ENCODE measurements at regions not wholly inside any gene's neighbourhood (a gene's known extent, or its start where the extent isn't known, plus 50 kb on each side); places are given as distances from the start of the nearest gene placed in this dataset.

GRCh38 chr7:21099432-21099831 lies 312.7 kb upstream of the SP8 start:
- FAIRE-seq = no peak

GRCh38 chr7:21099955-21100354 lies 313.3 kb upstream of the SP8 start:
- FAIRE-seq = no peak

GRCh38 chr7:21101541-21101940 lies 314.9 kb upstream of the SP8 start:
- no peak for FAIRE-seq

- FAIRE-seq = no peak
Observed at GRCh38 chr7:21103426-21104123, 316.9 kb upstream of the SP8 start.

- FAIRE-seq = no peak
Observed at GRCh38 chr7:21104124-21104500, 317.4 kb upstream of the SP8 start.

GRCh38 chr7:21106296-21106732 lies 319.6 kb upstream of the SP8 start:
- FAIRE-seq = no peak

- no peak for FAIRE-seq
Observed at GRCh38 chr7:21107101-21107500, 320.4 kb upstream of the SP8 start.

- no peak for FAIRE-seq
Observed at GRCh38 chr7:21108182-21108581, 319.7 kb upstream of the SP4 start.

- no peak for FAIRE-seq
Observed at GRCh38 chr7:21113609-21114415, 314.1 kb upstream of the SP4 start.

GRCh38 chr7:21123586-21123985 lies 304.3 kb upstream of the SP4 start:
- no peak for FAIRE-seq

- FAIRE-seq = no peak
Observed at GRCh38 chr7:21125297-21125696, 302.6 kb upstream of the SP4 start.

- FAIRE-seq = no peak
Observed at GRCh38 chr7:21128062-21128817, 299.6 kb upstream of the SP4 start.

- no peak for FAIRE-seq
Observed at GRCh38 chr7:21131897-21132296, 296.0 kb upstream of the SP4 start.

GRCh38 chr7:21134631-21135030 lies 293.3 kb upstream of the SP4 start:
- FAIRE-seq = no peak

GRCh38 chr7:21135437-21135836 lies 292.4 kb upstream of the SP4 start:
- FAIRE-seq = no peak

GRCh38 chr7:21137640-21138039 lies 290.2 kb upstream of the SP4 start:
- FAIRE-seq = no peak

GRCh38 chr7:21140622-21141021 lies 287.3 kb upstream of the SP4 start:
- no peak for FAIRE-seq

GRCh38 chr7:21141476-21141875 lies 286.4 kb upstream of the SP4 start:
- FAIRE-seq = no peak

GRCh38 chr7:21142081-21142480 lies 285.8 kb upstream of the SP4 start:
- FAIRE-seq = no peak

- FAIRE-seq = no peak
Observed at GRCh38 chr7:21146642-21147423, 281.1 kb upstream of the SP4 start.

GRCh38 chr7:21149809-21150208 lies 278.1 kb upstream of the SP4 start:
- no peak for FAIRE-seq

GRCh38 chr7:21154614-21155013 lies 273.3 kb upstream of the SP4 start:
- no peak for FAIRE-seq

- no peak for FAIRE-seq
Observed at GRCh38 chr7:21159506-21159905, 268.4 kb upstream of the SP4 start.

All from endometrium (tissue), 2 donors.